NT2/D1 (cell line): ENCODE measurements at regions not wholly inside any gene's neighbourhood (a gene's known extent, or its start where the extent isn't known, plus 50 kb on each side); places are given as distances from the start of the nearest gene placed in this dataset.

Experiments used
- SUZ12 ChIP-seq: IDR thresholded peaks from 2 replicates; pipeline ENCODE4 v1.6.1; 2011; ENCODE audit not compliant: insufficient read length, insufficient read depth; ENCODE audit errors: extremely low read depth
- ZNF274 ChIP-seq: IDR thresholded peaks from 2 replicates; pipeline ENCODE4 v1.6.1; 2011; ENCODE audit warnings: mild to moderate bottlenecking, low read depth, low read length

DNA sequence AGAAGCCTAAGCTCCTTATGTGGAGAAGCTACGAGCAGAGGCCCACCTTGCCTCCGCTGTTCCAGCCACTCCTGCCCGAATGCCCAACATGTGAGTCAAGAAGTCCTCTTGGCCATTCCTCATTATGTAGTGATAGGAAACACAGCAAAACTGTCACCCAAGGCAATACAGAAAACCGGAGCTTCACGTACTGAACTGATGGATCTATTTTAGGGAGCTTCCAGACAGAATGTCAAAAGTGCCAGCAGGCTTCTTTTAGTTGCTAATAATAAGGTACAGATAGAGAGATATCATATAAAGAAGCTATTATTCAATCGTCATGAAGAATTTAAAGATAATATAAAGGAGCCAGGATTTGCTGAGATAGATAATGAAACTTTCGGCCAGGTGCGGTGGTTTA is 91.6 kb upstream of the SYT10 start:
- TF ChIP-seq ZNF274 (no peak), SUZ12 (no peak)
